ENCODE measurements at regions not wholly inside any gene's neighbourhood (a gene's known extent, or its start where the extent isn't known, plus 50 kb on each side); places are given as distances from the start of the nearest gene placed in this dataset.
"Not testable (repeated sequence)": the region's sequence is repeated elsewhere in the genome, so short reads cannot be mapped to it uniquely, and the experiment has no call there.

DNA sequence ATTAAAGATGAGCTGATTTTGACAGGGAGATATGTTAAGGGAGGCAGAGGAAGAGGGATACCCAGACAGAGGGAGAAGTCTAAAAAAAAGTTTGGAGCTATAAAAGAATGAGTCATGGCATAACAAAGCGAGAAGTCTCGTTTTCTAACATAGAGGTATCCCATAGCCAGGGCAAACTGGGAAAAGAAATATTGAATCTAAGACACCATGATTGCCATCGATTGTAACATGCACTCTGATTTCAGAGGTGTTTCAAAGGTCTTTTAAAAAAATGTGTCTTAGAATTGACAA, 110.7 kb downstream of the MDH1 start:
- peaks cover 17% of the 10 kb centered on the region for H3K4me1 Mint-ChIP-seq (ENCODE audit: low read depth)
- no peaks in the 10 kb centered on the region for H3K27me3 Mint-ChIP-seq (ENCODE audit: low read depth)
- peak overlapping the region; percentile 90 for H3K27ac Mint-ChIP-seq (ENCODE audit: unreplicated experiment)
- H3K9me3 Mint-ChIP-seq (ENCODE audit: low read depth), result peaks cover 8% of the 10 kb centered on the region
- TF ChIP-seq, protein P1, sequence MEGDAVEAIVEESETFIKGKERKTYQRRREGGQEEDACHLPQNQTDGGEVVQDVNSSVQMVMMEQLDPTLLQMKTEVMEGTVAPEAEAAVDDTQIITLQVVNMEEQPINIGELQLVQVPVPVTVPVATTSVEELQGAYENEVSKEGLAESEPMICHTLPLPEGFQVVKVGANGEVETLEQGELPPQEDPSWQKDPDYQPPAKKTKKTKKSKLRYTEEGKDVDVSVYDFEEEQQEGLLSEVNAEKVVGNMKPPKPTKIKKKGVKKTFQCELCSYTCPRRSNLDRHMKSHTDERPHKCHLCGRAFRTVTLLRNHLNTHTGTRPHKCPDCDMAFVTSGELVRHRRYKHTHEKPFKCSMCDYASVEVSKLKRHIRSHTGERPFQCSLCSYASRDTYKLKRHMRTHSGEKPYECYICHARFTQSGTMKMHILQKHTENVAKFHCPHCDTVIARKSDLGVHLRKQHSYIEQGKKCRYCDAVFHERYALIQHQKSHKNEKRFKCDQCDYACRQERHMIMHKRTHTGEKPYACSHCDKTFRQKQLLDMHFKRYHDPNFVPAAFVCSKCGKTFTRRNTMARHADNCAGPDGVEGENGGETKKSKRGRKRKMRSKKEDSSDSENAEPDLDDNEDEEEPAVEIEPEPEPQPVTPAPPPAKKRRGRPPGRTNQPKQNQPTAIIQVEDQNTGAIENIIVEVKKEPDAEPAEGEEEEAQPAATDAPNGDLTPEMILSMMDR (IDR thresholded peaks at IDR 0.05), result no peak
- no peak overlapping the region for H3K4me3 Mint-ChIP-seq (ENCODE audit: unreplicated experiment)
- no peaks in the 10 kb centered on the region for H3K36me3 Mint-ChIP-seq (ENCODE audit: low read depth)
- DNase-seq (ENCODE audit: low spot score), result no peak

- DNase-seq (ENCODE audit: low spot score), result no peak
- H3K4me3 Mint-ChIP-seq (ENCODE audit: unreplicated experiment), result no peak overlapping the region
- TF ChIP-seq, protein P1 (IDR thresholded peaks at IDR 0.05), result no peak
- no peaks in the 10 kb centered on the region for H3K27me3 Mint-ChIP-seq (ENCODE audit: low read depth)
- no peaks in the 10 kb centered on the region for H3K36me3 Mint-ChIP-seq (ENCODE audit: low read depth)
- no peak overlapping the region for H3K27ac Mint-ChIP-seq (ENCODE audit: unreplicated experiment)
- peaks cover 17% of the 10 kb centered on the region for H3K4me1 Mint-ChIP-seq (ENCODE audit: low read depth)
- H3K9me3 Mint-ChIP-seq (ENCODE audit: low read depth), result peaks cover 8% of the 10 kb centered on the region
These were observed 111.5 kb downstream of the MDH1 start for GRCh38 chr2:63700271-63700670.

GRCh38 chr2:63701406-63701805, 112.6 kb downstream of the MDH1 start:
- Mint-ChIP-seq H3K27me3 (ENCODE audit: low read depth) (no peaks in the 10 kb centered on the region), H3K9me3 (ENCODE audit: low read depth) (peaks cover 12% of the 10 kb centered on the region), H3K27ac (ENCODE audit: unreplicated experiment) (no peak overlapping the region), H3K36me3 (ENCODE audit: low read depth) (peaks cover 1% of the 10 kb centered on the region), H3K4me3 (ENCODE audit: unreplicated experiment) (no peak overlapping the region), H3K4me1 (ENCODE audit: low read depth) (peaks cover 17% of the 10 kb centered on the region)
- TF ChIP-seq, protein P1 (IDR thresholded peaks at IDR 0.05), result no peak
- no peak for DNase-seq (ENCODE audit: low spot score)

DNA sequence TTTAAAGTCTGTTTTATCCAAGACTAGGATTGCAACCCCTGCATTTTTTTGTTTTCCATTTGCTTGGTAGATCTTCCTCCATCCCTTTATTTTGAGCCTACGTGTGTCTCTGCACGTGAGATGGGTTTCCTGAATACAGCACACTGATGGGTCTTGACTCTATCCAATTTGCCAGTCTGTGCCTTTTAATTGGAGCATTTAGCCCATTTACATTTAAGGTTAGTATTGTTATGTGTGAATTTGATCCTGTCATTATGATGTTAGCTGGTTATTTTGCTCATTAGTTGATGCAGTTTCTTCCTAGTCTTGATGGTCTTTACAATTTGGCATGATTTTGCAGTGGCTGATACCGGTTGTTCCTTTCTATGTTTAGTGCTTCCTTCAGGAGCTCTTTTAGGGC, 117.3 kb downstream of the MDH1 start:
- H3K27ac Mint-ChIP-seq (ENCODE audit: unreplicated experiment); H3K4me1 Mint-ChIP-seq (ENCODE audit: low read depth); H3K4me3 Mint-ChIP-seq (ENCODE audit: unreplicated experiment); H3K27me3 Mint-ChIP-seq (ENCODE audit: low read depth); DNase-seq (ENCODE audit: low spot score); H3K36me3 Mint-ChIP-seq (ENCODE audit: low read depth): not testable (repeated sequence)
- peaks cover 15% of the 10 kb centered on the region for H3K9me3 Mint-ChIP-seq (ENCODE audit: low read depth)

GRCh38 chr2:63710732-63711131, 122.0 kb downstream of the MDH1 start:
- no peak overlapping the region for H3K4me3 Mint-ChIP-seq (ENCODE audit: unreplicated experiment)
- TF ChIP-seq, protein P1 (IDR thresholded peaks at IDR 0.05), result no peak
- DNase-seq (ENCODE audit: low spot score), result no peak
- H3K9me3 Mint-ChIP-seq (ENCODE audit: low read depth), result peaks cover 8% of the 10 kb centered on the region
- H3K4me1 Mint-ChIP-seq (ENCODE audit: low read depth), result no peaks in the 10 kb centered on the region
- no peak overlapping the region for H3K27ac Mint-ChIP-seq (ENCODE audit: unreplicated experiment)
- no peaks in the 10 kb centered on the region for H3K27me3 Mint-ChIP-seq (ENCODE audit: low read depth)
- H3K36me3 Mint-ChIP-seq (ENCODE audit: low read depth), result peaks cover 8% of the 10 kb centered on the region

DNA sequence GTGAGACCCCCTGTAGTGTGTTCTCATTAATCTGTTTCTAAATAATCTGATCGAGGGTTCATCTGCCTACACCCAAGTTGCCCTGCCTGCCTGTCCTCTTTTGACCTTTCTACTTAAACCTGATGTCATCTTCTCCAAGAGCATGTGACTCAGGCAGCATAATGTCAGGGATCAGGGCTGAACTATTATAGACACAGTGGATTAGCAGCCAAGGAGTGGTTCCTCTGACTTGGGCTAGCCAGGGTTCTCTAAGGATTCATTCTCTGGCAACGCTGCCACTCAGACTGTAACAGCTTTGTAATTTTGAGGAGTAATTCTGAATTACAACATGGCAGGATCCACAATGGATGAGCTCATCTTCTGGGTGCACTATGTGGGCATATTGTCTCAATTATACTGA, 124.0 kb downstream of the MDH1 start:
- Mint-ChIP-seq H3K36me3 (ENCODE audit: low read depth) (no peaks in the 10 kb centered on the region), H3K27ac (ENCODE audit: unreplicated experiment) (no peak overlapping the region), H3K9me3 (ENCODE audit: low read depth) (no peaks in the 10 kb centered on the region), H3K4me1 (ENCODE audit: low read depth) (no peaks in the 10 kb centered on the region), H3K4me3 (ENCODE audit: unreplicated experiment) (no peak overlapping the region), H3K27me3 (ENCODE audit: low read depth) (no peaks in the 10 kb centered on the region)
- no peak for DNase-seq (ENCODE audit: low spot score)
- TF ChIP-seq, protein P1 (IDR thresholded peaks at IDR 0.05), result no peak
